Prostate gland (tissue), 2 donors: ENCODE measurements at regions not wholly inside any gene's neighbourhood (a gene's known extent, or its start where the extent isn't known, plus 50 kb on each side); places are given as distances from the start of the nearest gene placed in this dataset.

Experiments used
- DNase-seq: peaks from one replicate; pipeline ENCODE4 v3.0.0-alpha.2; 2019; ENCODE audit warnings: low spot score
- H3K27ac ChIP-seq, 2 donors: fragments of 200-600 bp; sonication (generic); 2 replicates each; pipeline ENCODE4 v1.5.1; 2017 to 2019
- H3K27me3 ChIP-seq: fragments of 200-600 bp; sonication (generic); replicated peaks from 2 replicates; pipeline ENCODE4 v1.5.1; 2019; ENCODE audit not compliant: insufficient read depth
- H3K36me3 ChIP-seq, 2 donors: fragments of 200-600 bp; sonication (generic); 1 replicate in 1 of 2; 2 replicates in 1 of 2; pipeline versions ENCODE4 v1.5.1 to v1.8.1; 2017 to 2019
- H3K4me1 ChIP-seq: fragments of 200-600 bp; sonication (generic); replicated peaks from 2 replicates; pipeline ENCODE4 v1.5.1; 2019
- H3K4me3 ChIP-seq, 2 donors: fragments of 200-600 bp; sonication (generic); 2 replicates each; pipeline ENCODE4 v1.5.1; 2017 to 2019
- H3K9me3 ChIP-seq: fragments of 200-600 bp; sonication (generic); 2 replicates; pipeline ENCODE4 v1.5.1; 2017
- CTCF ChIP-seq, 4 experiments: fragments of 200-600 bp in 2 of 4; fragments of 450-650 bp in 2 of 4; sonication (generic) in 2 of 4; IDR thresholded peaks; 1 replicate in 3 of 4; 2 replicates in 1 of 4; pipeline ENCODE4 v1.5.1; 2016 to 2019; ENCODE audit warnings: antibody characterized with exemption in 4 of 4, mild to moderate bottlenecking in 2 of 4, moderate library complexity in 2 of 4
- POLR2A ChIP-seq: fragments of 450-650 bp; IDR thresholded peaks from one replicate; pipeline ENCODE4 v1.6.1; 2016; ENCODE audit warnings: antibody characterized with exemption, mild to moderate bottlenecking
- POLR2AphosphoS5 ChIP-seq: sonication (generic); formaldehyde crosslinking; IDR thresholded peaks from one replicate; pipeline ENCODE4 v1.6.1; 2017; ENCODE audit warnings: antibody characterized with exemption
- WGBS: methylation state at CpG from one replicate; pipeline ENCODE4 v1.1.5; 2018; 5-methylcytosine and 5-hydroxymethylcytosine counted together
- intact Hi-C: fragments of 100-400 bp; cut with DNase I; formaldehyde crosslinking; loops from one replicate; pipeline ENCODE4 v1.14.2; 2022

DNA sequence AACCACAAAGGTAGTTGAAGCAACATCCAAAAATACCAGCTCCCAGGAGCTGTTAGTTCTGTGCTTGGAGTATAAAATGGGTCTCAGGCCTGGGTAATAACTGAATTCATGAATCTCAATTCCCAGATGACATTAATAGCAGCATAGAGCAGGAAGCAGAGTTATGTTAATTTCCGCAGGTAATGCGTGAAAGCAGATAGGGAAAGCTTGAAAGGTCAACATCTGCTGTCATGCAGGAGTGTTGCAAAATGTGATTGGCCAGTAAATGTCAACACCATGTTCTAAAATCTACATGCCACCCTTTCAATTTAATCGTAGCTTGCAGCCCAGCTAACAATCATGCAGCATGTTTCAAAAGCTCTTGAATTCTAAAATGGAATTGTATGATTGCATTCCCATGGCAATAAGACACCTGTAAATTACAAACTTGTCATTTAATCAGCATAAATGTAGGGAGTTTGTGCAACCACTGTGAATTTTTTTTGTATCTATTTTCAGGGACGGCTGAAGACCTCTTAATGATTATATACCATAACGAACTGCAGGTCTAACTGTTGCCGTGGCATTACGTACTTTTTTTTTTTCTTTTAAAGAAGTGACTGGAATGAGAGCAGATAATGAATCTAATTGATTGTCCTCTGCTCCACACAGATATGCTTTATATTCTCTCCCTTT is 635.8 kb upstream of the FOXG1 start:
- WGBS = 77% methylated on average over 7 of the region's 7 CpGs
- intact Hi-C loops = no loop called here
- no peaks in the 10 kb centered on the region for H3K27me3 ChIP-seq
- TF ChIP-seq CTCF (IDR thresholded peaks at IDR 0.05) (no peak), POLR2AphosphoS5 (no peak), POLR2A (no peak)
- no peak overlapping the region for H3K27ac ChIP-seq
- no peaks in the 10 kb centered on the region for H3K36me3 ChIP-seq
- DNase-seq = no peak
- no peak overlapping the region for H3K4me3 ChIP-seq
- H3K4me1 ChIP-seq = no peaks in the 10 kb centered on the region
- H3K9me3 ChIP-seq = no peaks in the 10 kb centered on the region

GRCh38 chr14:28138341-28138740 is 628.2 kb upstream of the FOXG1 start:
- no peak for TF ChIP-seq POLR2AphosphoS5
- TF ChIP-seq CTCF (IDR thresholded peaks at IDR 0.05) = no peak
- TF ChIP-seq POLR2A = no peak
- 56% methylated on average over 1 of the region's 1 CpG for WGBS
- DNase-seq = no peak
- H3K4me3 ChIP-seq = no peak overlapping the region
- H3K4me1 ChIP-seq = no peaks in the 10 kb centered on the region
- H3K36me3 ChIP-seq = no peaks in the 10 kb centered on the region
- H3K27me3 ChIP-seq = no peaks in the 10 kb centered on the region
- intact Hi-C loops = no loop called here
- H3K27ac ChIP-seq = no peak overlapping the region
- no peaks in the 10 kb centered on the region for H3K9me3 ChIP-seq

GRCh38 chr14:28141662-28142061 is 624.9 kb upstream of the FOXG1 start:
- DNase-seq = no peak
- intact Hi-C loops = no loop called here
- Histone ChIP-seq H3K4me1 (no peaks in the 10 kb centered on the region), H3K27me3 (no peaks in the 10 kb centered on the region), H3K27ac (no peak overlapping the region), H3K9me3 (no peaks in the 10 kb centered on the region), H3K4me3 (no peak overlapping the region), H3K36me3 (no peaks in the 10 kb centered on the region)
- no peak for TF ChIP-seq POLR2A
- TF ChIP-seq CTCF (IDR thresholded peaks at IDR 0.05) = no peak
- no peak for TF ChIP-seq POLR2AphosphoS5
- WGBS = 87% methylated on average over 2 of the region's 2 CpGs

- H3K9me3 ChIP-seq = no peaks in the 10 kb centered on the region
- H3K27me3 ChIP-seq = no peaks in the 10 kb centered on the region
- no peaks in the 10 kb centered on the region for H3K4me1 ChIP-seq
- no peak for DNase-seq
- no peaks in the 10 kb centered on the region for H3K36me3 ChIP-seq
- H3K27ac ChIP-seq = no peak overlapping the region
- intact Hi-C loops = no loop called here
- no peak for TF ChIP-seq POLR2AphosphoS5
- no peak for TF ChIP-seq CTCF (IDR thresholded peaks at IDR 0.05)
- no peak for TF ChIP-seq POLR2A
- 9% methylated on average over 3 of the region's 3 CpGs for WGBS
- no peak overlapping the region for H3K4me3 ChIP-seq
Measured at GRCh38 chr14:28142400-28143015, 624.1 kb upstream of the FOXG1 start.

GRCh38 chr14:28143316-28143715 is 623.3 kb upstream of the FOXG1 start:
- Histone ChIP-seq H3K4me1 (no peaks in the 10 kb centered on the region), H3K27ac (no peak overlapping the region), H3K4me3 (no peak overlapping the region), H3K36me3 (no peaks in the 10 kb centered on the region), H3K9me3 (no peaks in the 10 kb centered on the region), H3K27me3 (no peaks in the 10 kb centered on the region)
- intact Hi-C loops = no loop called here
- DNase-seq = no peak
- WGBS = 18% methylated on average over 3 of the region's 3 CpGs
- no peak for TF ChIP-seq POLR2AphosphoS5
- TF ChIP-seq POLR2A = no peak
- no peak for TF ChIP-seq CTCF (IDR thresholded peaks at IDR 0.05)
